Hepatocyte (in vitro differentiated cells): ENCODE measurements at regions not wholly inside any gene's neighbourhood (a gene's known extent, or its start where the extent isn't known, plus 50 kb on each side); places are given as distances from the start of the nearest gene placed in this dataset.
A peak's percentile ranks its signal among the peaks of the same experiment; 100 is the strongest.

ENCODE experiments used
- DNase-seq: peaks from one replicate; pipeline ENCODE4 v3.0.0-alpha.2; 2016; ENCODE audit warnings: low spot score
- H2AFZ ChIP-seq: fragments of 200-600 bp; sonication (generic); 2 replicates; pipeline ENCODE4 v1.6.0; 2016; ENCODE audit warnings: antibody characterized with exemption, mild to moderate bottlenecking
- H3K27ac ChIP-seq: fragments of 200-600 bp; sonication (generic); 2 replicates; pipeline ENCODE4 v1.5.1; 2016; ENCODE audit warnings: mild to moderate bottlenecking
- H3K27me3 ChIP-seq: fragments of 200-600 bp; sonication (generic); 2 replicates; pipeline ENCODE4 v1.6.1; 2016
- H3K36me3 ChIP-seq: fragments of 200-600 bp; sonication (generic); replicated peaks from 2 replicates; pipeline ENCODE4 v1.5.1; 2016; ENCODE audit warnings: low read depth; ENCODE audit not compliant: insufficient read depth
- H3K4me1 ChIP-seq: fragments of 200-600 bp; sonication (generic); 2 replicates; pipeline ENCODE4 v1.5.1; 2016; ENCODE audit warnings: mild to moderate bottlenecking, moderate library complexity; ENCODE audit not compliant: insufficient read depth
- H3K4me2 ChIP-seq: fragments of 200-600 bp; sonication (generic); 2 replicates; pipeline ENCODE4 v1.6.0; 2016
- H3K4me3 ChIP-seq: fragments of 200-600 bp; sonication (generic); 2 replicates; pipeline ENCODE4 v1.5.1; 2016; ENCODE audit warnings: mild to moderate bottlenecking
- H3K79me2 ChIP-seq: fragments of 200-600 bp; sonication (generic); 2 replicates; pipeline ENCODE4 v1.6.0; 2017; ENCODE audit warnings: mild to moderate bottlenecking
- H3K9me2 ChIP-seq: fragments of 200-600 bp; sonication (generic); replicated peaks from 2 replicates; pipeline ENCODE4 v1.6.0; 2017; ENCODE audit warnings: mild to moderate bottlenecking; ENCODE audit not compliant: insufficient read depth
- H3K9me3 ChIP-seq: fragments of 200-600 bp; sonication (generic); 2 replicates; pipeline ENCODE4 v1.5.1; 2016; ENCODE audit warnings: low read depth, mild to moderate bottlenecking
- H4K20me1 ChIP-seq: fragments of 200-600 bp; sonication (generic); 2 replicates; pipeline ENCODE4 v1.6.0; 2016; ENCODE audit warnings: mild to moderate bottlenecking; ENCODE audit not compliant: insufficient read depth, poor library complexity, severe bottlenecking
- CTCF ChIP-seq: fragments of 200-600 bp; sonication (generic); IDR thresholded peaks from 2 replicates; pipeline ENCODE4 v1.5.1; 2016; ENCODE audit warnings: antibody characterized with exemption, mild to moderate bottlenecking; ENCODE audit not compliant: poor library complexity
- EZH2 ChIP-seq: fragments of 200-600 bp; sonication (generic); IDR thresholded peaks from 2 replicates; pipeline ENCODE4 v1.6.1; 2016; ENCODE audit warnings: antibody characterized with exemption, mild to moderate bottlenecking, borderline replicate concordance
- EZH2phosphoT487 ChIP-seq: fragments of 200-600 bp; sonication (generic); IDR thresholded peaks from one replicate; pipeline ENCODE4 v1.6.1; 2018; ENCODE audit warnings: antibody characterized with exemption, mild to moderate bottlenecking, low read depth, moderate library complexity; ENCODE audit not compliant: unreplicated experiment, severe bottlenecking
- WGBS: methylation state at CpG from one replicate; pipeline ENCODE4 v1.1.6; 2016; ENCODE audit warnings: low lambda C conversion rate; ENCODE audit errors: missing lambda C conversion rate; 5-methylcytosine and 5-hydroxymethylcytosine counted together

GRCh38 chr3:82939491-82940097 lies 1178.1 kb upstream of the GBE1 start:
- no peak overlapping the region for H3K4me3 ChIP-seq
- no peak for DNase-seq
- H3K79me2 ChIP-seq, result no peaks in the 10 kb centered on the region
- no peaks in the 10 kb centered on the region for H4K20me1 ChIP-seq
- H3K36me3 ChIP-seq, result no peaks in the 10 kb centered on the region
- no peaks in the 10 kb centered on the region for H3K27me3 ChIP-seq
- 90% methylated on average over 11 of the region's 12 CpGs for WGBS
- H2AFZ ChIP-seq, result no peak overlapping the region
- TF ChIP-seq EZH2phosphoT487, result no peak
- TF ChIP-seq CTCF, result no peak
- no peak for TF ChIP-seq EZH2
- H3K4me2 ChIP-seq, result no peak overlapping the region
- no peaks in the 10 kb centered on the region for H3K9me2 ChIP-seq
- no peaks in the 10 kb centered on the region for H3K9me3 ChIP-seq
- no peak overlapping the region for H3K27ac ChIP-seq
- no peaks in the 10 kb centered on the region for H3K4me1 ChIP-seq

GRCh38 chr3:82938821-82939328 lies 1177.4 kb upstream of the GBE1 start:
- Histone ChIP-seq H2AFZ (no peak overlapping the region), H3K27me3 (no peaks in the 10 kb centered on the region), H4K20me1 (no peaks in the 10 kb centered on the region), H3K4me3 (no peak overlapping the region), H3K9me3 (no peaks in the 10 kb centered on the region), H3K4me1 (no peaks in the 10 kb centered on the region), H3K36me3 (no peaks in the 10 kb centered on the region), H3K4me2 (no peak overlapping the region), H3K9me2 (no peaks in the 10 kb centered on the region), H3K79me2 (no peaks in the 10 kb centered on the region), H3K27ac (no peak overlapping the region)
- peak; percentile 2 for DNase-seq
- TF ChIP-seq EZH2phosphoT487 (no peak), EZH2 (no peak), CTCF (no peak)
- WGBS, result 97% methylated on average over 18 of the region's 19 CpGs

- H3K4me1 ChIP-seq, result no peaks in the 10 kb centered on the region
- TF ChIP-seq CTCF, result no peak
- no peak for TF ChIP-seq EZH2
- no peak for TF ChIP-seq EZH2phosphoT487
- H4K20me1 ChIP-seq, result no peaks in the 10 kb centered on the region
- no peak overlapping the region for H3K4me2 ChIP-seq
- no peak overlapping the region for H3K27ac ChIP-seq
- H3K27me3 ChIP-seq, result no peaks in the 10 kb centered on the region
- no peak overlapping the region for H3K4me3 ChIP-seq
- H3K36me3 ChIP-seq, result no peaks in the 10 kb centered on the region
- H2AFZ ChIP-seq, result no peak overlapping the region
- H3K9me3 ChIP-seq, result no peaks in the 10 kb centered on the region
- H3K9me2 ChIP-seq, result no peaks in the 10 kb centered on the region
- DNase-seq, result no peak
- no peaks in the 10 kb centered on the region for H3K79me2 ChIP-seq
- 73% methylated on average over 5 of the region's 5 CpGs for WGBS
These were observed 1166.1 kb upstream of the GBE1 start for GRCh38 chr3:82927309-82928253.
